Gastrocnemius medialis (tissue), 4 donors: ENCODE measurements at regions not wholly inside any gene's neighbourhood (a gene's known extent, or its start where the extent isn't known, plus 50 kb on each side); places are given as distances from the start of the nearest gene placed in this dataset.
"Not testable (repeated sequence)": the region's sequence is repeated elsewhere in the genome, so short reads cannot be mapped to it uniquely, and the experiment has no call there.

Source experiments
- POLR2A ChIP-seq, 2 donors: fragments of 450-650 bp; IDR thresholded peaks; one replicate each; pipeline ENCODE4 v1.6.1; 2017; ENCODE audit warnings: antibody characterized with exemption in 2 of 2, mild to moderate bottlenecking in 2 of 2, moderate library complexity in 2 of 2
- TF ChIP-seq, protein P1 (sequence below), 5 experiments: fragments of 450-650 bp in 3 of 5; fragments of 200-600 bp in 2 of 5; sonication (generic) in 2 of 5; IDR thresholded peaks in 4 of 5; conservative IDR thresholded peaks in 1 of 5; 1 replicate in 4 of 5; 2 replicates in 1 of 5; pipeline ENCODE4 v1.5.1; 2016 to 2019; ENCODE audit warnings: antibody characterized with exemption in 5 of 5, mild to moderate bottlenecking in 3 of 5, moderate library complexity in 3 of 5

- TF ChIP-seq, protein P1, sequence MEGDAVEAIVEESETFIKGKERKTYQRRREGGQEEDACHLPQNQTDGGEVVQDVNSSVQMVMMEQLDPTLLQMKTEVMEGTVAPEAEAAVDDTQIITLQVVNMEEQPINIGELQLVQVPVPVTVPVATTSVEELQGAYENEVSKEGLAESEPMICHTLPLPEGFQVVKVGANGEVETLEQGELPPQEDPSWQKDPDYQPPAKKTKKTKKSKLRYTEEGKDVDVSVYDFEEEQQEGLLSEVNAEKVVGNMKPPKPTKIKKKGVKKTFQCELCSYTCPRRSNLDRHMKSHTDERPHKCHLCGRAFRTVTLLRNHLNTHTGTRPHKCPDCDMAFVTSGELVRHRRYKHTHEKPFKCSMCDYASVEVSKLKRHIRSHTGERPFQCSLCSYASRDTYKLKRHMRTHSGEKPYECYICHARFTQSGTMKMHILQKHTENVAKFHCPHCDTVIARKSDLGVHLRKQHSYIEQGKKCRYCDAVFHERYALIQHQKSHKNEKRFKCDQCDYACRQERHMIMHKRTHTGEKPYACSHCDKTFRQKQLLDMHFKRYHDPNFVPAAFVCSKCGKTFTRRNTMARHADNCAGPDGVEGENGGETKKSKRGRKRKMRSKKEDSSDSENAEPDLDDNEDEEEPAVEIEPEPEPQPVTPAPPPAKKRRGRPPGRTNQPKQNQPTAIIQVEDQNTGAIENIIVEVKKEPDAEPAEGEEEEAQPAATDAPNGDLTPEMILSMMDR (IDR thresholded peaks at IDR 0.05 in 4 of 5, conservative IDR thresholded peaks at IDR 0.05 in 1 of 5): not testable (repeated sequence)
- not testable (repeated sequence) for TF ChIP-seq POLR2A (IDR thresholded peaks at IDR 0.05)
Observed at GRCh38 chr11:44396746-44397145, 86.8 kb upstream of the ALX4 start.
